ENCODE measurements at regions not wholly inside any gene's neighbourhood (a gene's known extent, or its start where the extent isn't known, plus 50 kb on each side); places are given as distances from the start of the nearest gene placed in this dataset.

DNA sequence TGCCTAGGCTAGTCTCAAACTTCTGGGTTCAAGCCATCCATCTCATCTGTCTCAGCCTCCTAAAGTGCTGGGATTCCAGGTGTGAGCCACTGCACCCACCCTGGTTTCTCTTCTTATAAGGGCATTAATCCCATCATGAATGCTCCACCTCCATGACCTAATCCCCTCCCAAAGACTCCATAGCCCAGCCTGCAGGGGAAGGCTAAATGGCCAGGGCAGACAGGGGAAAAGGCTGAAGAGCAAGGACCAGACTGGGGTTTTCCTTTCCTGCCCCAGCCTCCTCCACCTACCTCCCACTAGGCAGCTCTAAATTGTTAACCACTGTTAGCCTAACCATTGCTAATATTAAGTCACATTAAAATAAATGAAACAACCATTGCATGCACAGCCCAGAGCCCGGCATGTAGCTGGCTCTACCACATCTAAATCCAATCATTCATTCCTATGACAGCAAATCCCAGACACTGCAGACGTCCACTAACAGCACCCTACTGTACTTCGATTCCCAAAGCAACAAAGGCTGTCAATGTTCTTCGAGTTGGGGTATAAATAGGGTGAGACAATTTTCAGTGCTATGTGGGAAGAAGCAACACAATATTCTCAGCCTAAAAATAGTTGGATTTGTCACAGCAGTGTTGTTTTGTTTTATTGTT is 243.2 kb upstream of the ARID1B start:
- Histone ChIP-seq H3K23ac (ENCODE audit: low read depth, low read length) (no peak overlapping the region), H3K27ac (ENCODE audit: insufficient read depth, low read length) (no peak overlapping the region), H4K20me1 (ENCODE audit: insufficient read depth, low read length) (no peaks in the 10 kb centered on the region), H4K5ac (ENCODE audit: low read depth, low read length) (no peak overlapping the region), H3K4me1 (ENCODE audit: control insufficient read depth, insufficient read depth, low read length) (no peaks in the 10 kb centered on the region), H3K9me3 (ENCODE audit: control insufficient read depth, insufficient read depth, low read length) (no peaks in the 10 kb centered on the region), H3K14ac (replicated peaks; ENCODE audit: low read depth, low read length) (no peak overlapping the region), H3K4ac (ENCODE audit: low read depth, low read length) (no peak overlapping the region), H3K4me2 (ENCODE audit: low read depth, low read length) (no peak overlapping the region), H3K36me3 (ENCODE audit: control insufficient read depth, insufficient read depth, low read length) (no peaks in the 10 kb centered on the region), H2BK120ac (ENCODE audit: low read depth, low read length) (no peak overlapping the region), H2AFZ (replicated peaks; ENCODE audit: low read length, poor library complexity) (no peak overlapping the region), H3K9me1 (ENCODE audit: insufficient read depth, low read length) (no peaks in the 10 kb centered on the region), H2AK9ac (replicated peaks; ENCODE audit: low read depth, low read length, poor library complexity) (no peak overlapping the region), H3K18ac (ENCODE audit: low read depth, low read length) (no peak overlapping the region), H2BK20ac (ENCODE audit: low read depth, low read length) (no peak overlapping the region), H2BK5ac (ENCODE audit: low read depth, low read length, poor library complexity, severe bottlenecking) (no peak overlapping the region), H4K91ac (ENCODE audit: insufficient read depth, low read depth, low read length) (no peak overlapping the region), H4K8ac (ENCODE audit: low read depth in 2 of 2, low read length in 2 of 2) (no peak overlapping the region), H3K4me3 (ENCODE audit: insufficient read depth, low read depth, low read length) (no peak overlapping the region), H3K9ac (ENCODE audit: low read depth, low read length) (no peak overlapping the region), H2AK5ac (ENCODE audit: low read depth, low read length) (no peak overlapping the region), H3K27me3 (ENCODE audit: control insufficient read depth, insufficient read depth, low read length) (peaks cover 7% of the 10 kb centered on the region), H3K79me1 (ENCODE audit: low read depth in 1 of 2, low read length in 2 of 2) (no peaks in the 10 kb centered on the region), H3K56ac (ENCODE audit: extremely low read depth, insufficient read depth, low read length) (no peak overlapping the region), H2BK15ac (ENCODE audit: low read depth, low read length) (no peak overlapping the region)
- in situ Hi-C loops (cut with MboI; ENCODE audit: low sequenced_read_pairs) (no loop called here), intact Hi-C loops (cut with micrococcal nuclease) (no loop called here), dilution Hi-C loops (cut with HindIII; ENCODE audit: low sequenced_read_pairs, unreplicated experiment) (no loop called here)
- BruUV-seq (replicated peaks), result no TSS peak
- no peak for DNase-seq
- no CpG with 5 or more reads among the region's 4 CpGs for WGBS, 2 experiments (ENCODE audit: extremely low coverage in 2 of 2, insufficient read length in 1 of 2)
- ChIA-PET CTCF (no interaction called here), POLR2A (ENCODE audit: unreplicated experiment) (no interaction called here)
- TF ChIP-seq MAZ (IDR thresholded peaks at IDR 0.05; ENCODE audit: borderline replicate concordance, low read depth, low read length) (no peak), RAD21 (IDR thresholded peaks at IDR 0.05; ENCODE audit: low read length) (no peak), RCOR1 (IDR thresholded peaks at IDR 0.05; ENCODE audit: insufficient replicate concordance, low read length) (no peak), MAFK (IDR thresholded peaks at IDR 0.05; ENCODE audit: low read depth, low read length) (no peak), CEBPB (IDR thresholded peaks at IDR 0.05; ENCODE audit: low read depth, low read length) (no peak), SMC3 (IDR thresholded peaks at IDR 0.05; ENCODE audit: low read depth, low read length) (no peak), FOS (IDR thresholded peaks at IDR 0.05; ENCODE audit: low read depth, low read length) (no peak), BHLHE40 (IDR thresholded peaks at IDR 0.05; ENCODE audit: low read depth, low read length) (no peak), CHD1 (IDR thresholded peaks at IDR 0.05; ENCODE audit: low read depth, low read length) (no peak), RFX5 (IDR thresholded peaks at IDR 0.05; ENCODE audit: low read depth, low read length) (no peak), POLR2A (IDR thresholded peaks at IDR 0.05; ENCODE audit: low read depth, low read length) (no peak), NFE2L2 (IDR thresholded peaks at IDR 0.05; ENCODE audit: low read depth, low read length) (no peak), MXI1 (IDR thresholded peaks at IDR 0.05; ENCODE audit: borderline replicate concordance, low read depth, low read length) (no peak)
- TF ChIP-seq, protein P1, sequence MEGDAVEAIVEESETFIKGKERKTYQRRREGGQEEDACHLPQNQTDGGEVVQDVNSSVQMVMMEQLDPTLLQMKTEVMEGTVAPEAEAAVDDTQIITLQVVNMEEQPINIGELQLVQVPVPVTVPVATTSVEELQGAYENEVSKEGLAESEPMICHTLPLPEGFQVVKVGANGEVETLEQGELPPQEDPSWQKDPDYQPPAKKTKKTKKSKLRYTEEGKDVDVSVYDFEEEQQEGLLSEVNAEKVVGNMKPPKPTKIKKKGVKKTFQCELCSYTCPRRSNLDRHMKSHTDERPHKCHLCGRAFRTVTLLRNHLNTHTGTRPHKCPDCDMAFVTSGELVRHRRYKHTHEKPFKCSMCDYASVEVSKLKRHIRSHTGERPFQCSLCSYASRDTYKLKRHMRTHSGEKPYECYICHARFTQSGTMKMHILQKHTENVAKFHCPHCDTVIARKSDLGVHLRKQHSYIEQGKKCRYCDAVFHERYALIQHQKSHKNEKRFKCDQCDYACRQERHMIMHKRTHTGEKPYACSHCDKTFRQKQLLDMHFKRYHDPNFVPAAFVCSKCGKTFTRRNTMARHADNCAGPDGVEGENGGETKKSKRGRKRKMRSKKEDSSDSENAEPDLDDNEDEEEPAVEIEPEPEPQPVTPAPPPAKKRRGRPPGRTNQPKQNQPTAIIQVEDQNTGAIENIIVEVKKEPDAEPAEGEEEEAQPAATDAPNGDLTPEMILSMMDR (conservative IDR thresholded peaks at IDR 0.05; ENCODE audit: low read depth, low read length), result no peak
- TF ChIP-seq, protein P2, sequence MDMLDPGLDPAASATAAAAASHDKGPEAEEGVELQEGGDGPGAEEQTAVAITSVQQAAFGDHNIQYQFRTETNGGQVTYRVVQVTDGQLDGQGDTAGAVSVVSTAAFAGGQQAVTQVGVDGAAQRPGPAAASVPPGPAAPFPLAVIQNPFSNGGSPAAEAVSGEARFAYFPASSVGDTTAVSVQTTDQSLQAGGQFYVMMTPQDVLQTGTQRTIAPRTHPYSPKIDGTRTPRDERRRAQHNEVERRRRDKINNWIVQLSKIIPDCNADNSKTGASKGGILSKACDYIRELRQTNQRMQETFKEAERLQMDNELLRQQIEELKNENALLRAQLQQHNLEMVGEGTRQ (IDR thresholded peaks at IDR 0.05; ENCODE audit: low read depth, low read length), result no peak
- TF ChIP-seq, protein P3, sequence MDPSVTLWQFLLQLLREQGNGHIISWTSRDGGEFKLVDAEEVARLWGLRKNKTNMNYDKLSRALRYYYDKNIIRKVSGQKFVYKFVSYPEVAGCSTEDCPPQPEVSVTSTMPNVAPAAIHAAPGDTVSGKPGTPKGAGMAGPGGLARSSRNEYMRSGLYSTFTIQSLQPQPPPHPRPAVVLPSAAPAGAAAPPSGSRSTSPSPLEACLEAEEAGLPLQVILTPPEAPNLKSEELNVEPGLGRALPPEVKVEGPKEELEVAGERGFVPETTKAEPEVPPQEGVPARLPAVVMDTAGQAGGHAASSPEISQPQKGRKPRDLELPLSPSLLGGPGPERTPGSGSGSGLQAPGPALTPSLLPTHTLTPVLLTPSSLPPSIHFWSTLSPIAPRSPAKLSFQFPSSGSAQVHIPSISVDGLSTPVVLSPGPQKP (IDR thresholded peaks at IDR 0.05; ENCODE audit: borderline replicate concordance, low read depth, low read length), result no peak
- no peak for ATAC-seq (ENCODE audit: low read depth)
